ENCODE measurements at regions not wholly inside any gene's neighbourhood (a gene's known extent, or its start where the extent isn't known, plus 50 kb on each side); places are given as distances from the start of the nearest gene placed in this dataset.

GRCh38 chr18:76263046-76264005 is 231.7 kb downstream of the ZNF516 start:
- no peak for TF ChIP-seq CTCF (IDR thresholded peaks at IDR 0.05)
- no peak for TF ChIP-seq POLR2A (IDR thresholded peaks at IDR 0.05)
